HepG2 (cell line): ENCODE measurements at regions not wholly inside any gene's neighbourhood (a gene's known extent, or its start where the extent isn't known, plus 50 kb on each side); places are given as distances from the start of the nearest gene placed in this dataset.

Experiments
- ATAC-seq: fragments of 200-7000 bp; cut with Tn5 transposase; 3 replicates; pipeline ENCODE4 v1.9.1; 2020; ENCODE audit warnings: mild to moderate bottlenecking, moderate library complexity
- BruUV-seq: library from RNA; stranded (reverse); fragments of 400-500 nt; replicated peaks from 2 replicates; lab custom pipeline; 2021; lab: Mats Ljungman, UMichigan
- CTCF ChIA-PET: fragments of 300-600 bp; formaldehyde crosslinking; extraction: SDS; loops from one replicate; lab custom pipeline; 2021; ENCODE audit warnings: low total read pairs, inconsistent platforms, low intra/inter-chr PET ratio; lab: Yijun Ruan, JAX
- POLR2A ChIA-PET: fragments of 350-600 bp; sonication (Branson Sonifier 250); formaldehyde crosslinking; loops from one replicate; lab custom pipeline; 2020; ENCODE audit warnings: antibody characterized with exemption, inconsistent platforms; lab: Yijun Ruan, JAX
- DNase-seq: peaks from one replicate; pipeline ENCODE4 v3.0.0-alpha.2; 2015; ENCODE audit warnings: low spot score
- FAIRE-seq: peaks from 3 replicates; lab custom pipeline; 2011; peaks lifted over from hg19 to GRCh38; lab: Jason Lieb, UNC
- H2AFZ ChIP-seq: one replicate; pipeline ENCODE4 v1.6.1; 2011; ENCODE audit warnings: low read length, inconsistent platforms
- H3K27ac ChIP-seq: fragments of 300-600 bp; 3 replicates; pipeline ENCODE4 v1.8.0; 2011; ENCODE audit warnings: mixed run types, mild to moderate bottlenecking, mixed read lengths, low read length, inconsistent platforms; ENCODE audit not compliant: insufficient read depth; ENCODE audit errors: extremely low read length
- H3K27me3 ChIP-seq, 2 experiments: fragments of 200-600 bp in 1 of 2; 2 replicates in 1 of 2; 3 replicates in 1 of 2; pipeline versions ENCODE4 v1.6.0 to v1.8.0; 2011; ENCODE audit warnings: low read length in 2 of 2, mild to moderate bottlenecking in 2 of 2, moderate library complexity in 2 of 2, inconsistent platforms in 1 of 2; ENCODE audit not compliant: insufficient read depth in 2 of 2, control insufficient read depth in 1 of 2
- H3K36me3 ChIP-seq, 2 experiments: fragments of 200-600 bp in 1 of 2; replicated peaks in 1 of 2; 2 replicates in 1 of 2; 3 replicates in 1 of 2; pipeline versions ENCODE4 v1.5.1 to v1.8.0; 2011; ENCODE audit warnings: low read length in 2 of 2, inconsistent platforms in 1 of 2; ENCODE audit not compliant: insufficient read depth in 2 of 2, control insufficient read depth in 1 of 2
- H3K4me1 ChIP-seq: 2 replicates; pipeline ENCODE4 v1.5.1; 2012; ENCODE audit warnings: low read length, inconsistent platforms; ENCODE audit not compliant: insufficient read depth
- H3K4me2 ChIP-seq: 2 replicates; pipeline ENCODE4 v1.6.0; 2011; ENCODE audit warnings: low read depth, low read length, inconsistent platforms
- H3K4me3 ChIP-seq, 3 experiments: fragments of 200-600 bp in 1 of 3; sonication (generic), shearing (Covaris generic) in 1 of 3; replicated peaks in 1 of 3; 2 replicates each; pipeline ENCODE4 v1.5.1; 2011 to 2016; ENCODE audit warnings: low read length in 3 of 3, inconsistent platforms in 2 of 3, low read depth in 2 of 3, mild to moderate bottlenecking in 2 of 3, control low read depth in 1 of 3, mixed read lengths in 1 of 3; ENCODE audit not compliant: insufficient read depth in 1 of 3
- H3K79me2 ChIP-seq: one replicate; pipeline ENCODE4 v1.6.1; 2011; ENCODE audit warnings: low read length, inconsistent platforms; ENCODE audit not compliant: insufficient read depth
- H3K9ac ChIP-seq: 2 replicates; pipeline ENCODE4 v1.6.0; 2011; ENCODE audit warnings: mild to moderate bottlenecking, low read depth, low read length, inconsistent platforms; ENCODE audit not compliant: insufficient read depth
- H3K9me3 ChIP-seq: 2 replicates; pipeline ENCODE4 v1.5.1; 2012; ENCODE audit warnings: mild to moderate bottlenecking, low read length
- H4K20me1 ChIP-seq: 2 replicates; pipeline ENCODE4 v1.6.0; 2011; ENCODE audit warnings: inconsistent platforms, mild to moderate bottlenecking, low read length, moderate library complexity; ENCODE audit not compliant: insufficient read depth
- HNF4A ChIP-seq: sonication (generic); formaldehyde crosslinking; IDR thresholded peaks from 2 replicates; pipeline ENCODE4 v1.4.0; 2020; ENCODE audit warnings: missing genetic modification reagents
- NCOA2 ChIP-seq: sonication (generic); formaldehyde crosslinking; IDR thresholded peaks from 2 replicates; pipeline ENCODE4 v1.8.0; 2022; ENCODE audit warnings: inconsistent platforms
- PRDM4 ChIP-seq: sonication (generic); formaldehyde crosslinking; IDR thresholded peaks from 2 replicates; pipeline ENCODE4 v1.9.0; 2021; ENCODE audit warnings: missing genetic modification reagents, borderline replicate concordance
- ZFP36L2 ChIP-seq: sonication (generic); formaldehyde crosslinking; IDR thresholded peaks from 2 replicates; pipeline ENCODE4 v1.4.0; 2020; ENCODE audit warnings: missing genetic modification reagents
- ZNF367 ChIP-seq: sonication (generic); formaldehyde crosslinking; IDR thresholded peaks from 2 replicates; pipeline ENCODE4 v1.4.0; 2020; ENCODE audit warnings: missing genetic modification reagents, borderline replicate concordance
- WGBS: methylation state at CpG from one replicate; pipeline ENCODE4 v1.1.6; 2017; ENCODE audit warnings: low lambda C conversion rate; 5-methylcytosine and 5-hydroxymethylcytosine counted together
- in situ Hi-C: cut with HindIII; loops from 2 replicates; pipeline ENCODE4 v1.10.0; 2017; ENCODE audit warnings: low pct_unique_long_range_greater_than_20kb; ENCODE audit not compliant: extremely low pct_ligation_motif_present
- intact Hi-C: fragments of 100-400 bp; cut with micrococcal nuclease; formaldehyde crosslinking; loops from one replicate; pipeline ENCODE4 v1.10.0; 2022; ENCODE audit not compliant: unreplicated experiment
- TF ChIP-seq, protein P1 (sequence below): sonication (generic); formaldehyde crosslinking; IDR thresholded peaks from 2 replicates; pipeline ENCODE4 v1.5.0; 2020; ENCODE audit warnings: mild to moderate bottlenecking, missing genetic modification reagents
- TF ChIP-seq, protein P2 (sequence below): sonication (generic); formaldehyde crosslinking; conservative IDR thresholded peaks from 2 replicates; pipeline ENCODE4 v1.8.1; 2023; ENCODE audit warnings: missing genetic modification reagents

GRCh38 chr6:814378-815347 lies 121.7 kb upstream of the EXOC2 start:
- H3K36me3 ChIP-seq, result no peaks in the 10 kb centered on the region
- H3K9me3 ChIP-seq, result no peaks in the 10 kb centered on the region
- intact Hi-C loops (no loop called here), in situ Hi-C loops (no loop called here)
- no peaks in the 10 kb centered on the region for H3K79me2 ChIP-seq
- ChIA-PET CTCF (no interaction called here), POLR2A (no interaction called here)
- H2AFZ ChIP-seq, result no peak overlapping the region
- no peaks in the 10 kb centered on the region for H4K20me1 ChIP-seq
- no peak overlapping the region for H3K4me2 ChIP-seq
- H3K4me1 ChIP-seq, result peaks cover 17% of the 10 kb centered on the region
- no peak overlapping the region for H3K27ac ChIP-seq
- peaks cover 0 to 26% of the 10 kb centered on the region in 2 experiments; a peak in 3 of 5 replicates for H3K27me3 ChIP-seq
- no peak for FAIRE-seq
- no peak for DNase-seq
- H3K9ac ChIP-seq, result no peak overlapping the region
- ATAC-seq, result no peak
- BruUV-seq, result no TSS peak
- H3K4me3 ChIP-seq, result no peak overlapping the region
- no peak for TF ChIP-seq ZFP36L2 (CRISPR knock-in tag)
- TF ChIP-seq, protein P1, sequence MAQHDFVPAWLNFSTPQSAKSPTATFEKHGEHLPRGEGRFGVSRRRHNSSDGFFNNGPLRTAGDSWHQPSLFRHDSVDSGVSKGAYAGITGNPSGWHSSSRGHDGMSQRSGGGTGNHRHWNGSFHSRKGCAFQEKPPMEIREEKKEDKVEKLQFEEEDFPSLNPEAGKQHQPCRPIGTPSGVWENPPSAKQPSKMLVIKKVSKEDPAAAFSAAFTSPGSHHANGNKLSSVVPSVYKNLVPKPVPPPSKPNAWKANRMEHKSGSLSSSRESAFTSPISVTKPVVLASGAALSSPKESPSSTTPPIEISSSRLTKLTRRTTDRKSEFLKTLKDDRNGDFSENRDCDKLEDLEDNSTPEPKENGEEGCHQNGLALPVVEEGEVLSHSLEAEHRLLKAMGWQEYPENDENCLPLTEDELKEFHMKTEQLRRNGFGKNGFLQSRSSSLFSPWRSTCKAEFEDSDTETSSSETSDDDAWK (CRISPR knock-in tag), result no peak
- no peak for TF ChIP-seq HNF4A (CRISPR knock-in tag)
- TF ChIP-seq PRDM4 (CRISPR knock-in tag), result no peak
- TF ChIP-seq, protein P2, sequence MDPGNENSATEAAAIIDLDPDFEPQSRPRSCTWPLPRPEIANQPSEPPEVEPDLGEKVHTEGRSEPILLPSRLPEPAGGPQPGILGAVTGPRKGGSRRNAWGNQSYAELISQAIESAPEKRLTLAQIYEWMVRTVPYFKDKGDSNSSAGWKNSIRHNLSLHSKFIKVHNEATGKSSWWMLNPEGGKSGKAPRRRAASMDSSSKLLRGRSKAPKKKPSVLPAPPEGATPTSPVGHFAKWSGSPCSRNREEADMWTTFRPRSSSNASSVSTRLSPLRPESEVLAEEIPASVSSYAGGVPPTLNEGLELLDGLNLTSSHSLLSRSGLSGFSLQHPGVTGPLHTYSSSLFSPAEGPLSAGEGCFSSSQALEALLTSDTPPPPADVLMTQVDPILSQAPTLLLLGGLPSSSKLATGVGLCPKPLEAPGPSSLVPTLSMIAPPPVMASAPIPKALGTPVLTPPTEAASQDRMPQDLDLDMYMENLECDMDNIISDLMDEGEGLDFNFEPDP, result no peak
- no peak for TF ChIP-seq ZNF367 (CRISPR knock-in tag)
- no peak for TF ChIP-seq NCOA2 (CRISPR knock-in tag)
- WGBS, result 68% methylated on average over 14 of the region's 14 CpGs
